Activated CD4-positive, alpha-beta T cell treated with anti-CD3 and anti-CD28 coated beads, Interleukin-2, amount 10 ng/mL, durations not matched to agents 7 days and 5 days (primary cell): ENCODE measurements at regions not wholly inside any gene's neighbourhood (a gene's known extent, or its start where the extent isn't known, plus 50 kb on each side); places are given as distances from the start of the nearest gene placed in this dataset.

Experiments used
- CTCF ChIA-PET: fragments of 350-600 bp; sonication (Branson Sonifier 250); formaldehyde crosslinking; loops from one replicate; lab custom pipeline; 2021; ENCODE audit warnings: antibody characterized with exemption; lab: Charles Lee
- POLR2A ChIA-PET: fragments of 350-600 bp; sonication (Branson Sonifier 250); formaldehyde crosslinking; loops from one replicate; lab custom pipeline; 2021; ENCODE audit warnings: antibody characterized with exemption; lab: Charles Lee
- DNase-seq: peaks from one replicate; pipeline ENCODE4 v3.0.0-alpha.2; 2020
- H3K27ac Mint-ChIP-seq: one replicate; pipeline ENCODE4 v1.8.0; 2021; ENCODE audit warnings: mild to moderate bottlenecking, moderate library complexity, mixed read lengths
- H3K27me3 Mint-ChIP-seq: one replicate; pipeline ENCODE4 v1.8.0; 2021; ENCODE audit warnings: mixed read lengths
- H3K36me3 Mint-ChIP-seq: one replicate; pipeline ENCODE4 v1.8.0; 2021; ENCODE audit warnings: low read depth, mixed read lengths
- H3K4me1 Mint-ChIP-seq: one replicate; pipeline ENCODE4 v1.8.0; 2021; ENCODE audit warnings: mixed read lengths
- H3K4me3 Mint-ChIP-seq: one replicate; pipeline ENCODE4 v1.8.0; 2021; ENCODE audit warnings: mild to moderate bottlenecking, moderate library complexity, mixed read lengths
- H3K9me3 Mint-ChIP-seq: one replicate; pipeline ENCODE4 v1.8.0; 2021; ENCODE audit warnings: mixed read lengths

GRCh38 chr1:173103006-173103405, 52.3 kb upstream of the TNFSF18 start:
- DNase-seq: no peak
- Mint-ChIP-seq H3K4me1 (no peaks in the 10 kb centered on the region), H3K9me3 (peaks cover 9% of the 10 kb centered on the region), H3K4me3 (no peak overlapping the region), H3K27ac (no peak overlapping the region), H3K27me3 (peaks cover 2% of the 10 kb centered on the region), H3K36me3 (no peaks in the 10 kb centered on the region)
- ChIA-PET POLR2A (no interaction called here), CTCF (interaction anchor here (0.8 kb wide), 1 partner anchor 276 kb away, joined by 3 read pairs; no protein-coding TSS in a partner anchor)

GRCh38 chr1:173101589-173101988, 50.8 kb upstream of the TNFSF18 start:
- Mint-ChIP-seq H3K4me1 (no peaks in the 10 kb centered on the region), H3K27me3 (no peaks in the 10 kb centered on the region), H3K4me3 (no peak overlapping the region), H3K9me3 (peaks cover 2% of the 10 kb centered on the region), H3K27ac (no peak overlapping the region), H3K36me3 (no peaks in the 10 kb centered on the region)
- ChIA-PET CTCF (interaction anchor here (0.8 kb wide), 1 partner anchor 50 kb away, joined by 3 read pairs; no protein-coding TSS in a partner anchor), POLR2A (no interaction called here)
- no peak for DNase-seq

- H3K36me3 Mint-ChIP-seq: no peaks in the 10 kb centered on the region
- POLR2A ChIA-PET: no interaction called here
- H3K9me3 Mint-ChIP-seq: peaks cover 2% of the 10 kb centered on the region
These were observed 49.9 kb upstream of the TNFSF18 start for GRCh38 chr1:173100476-173101107.

More at GRCh38 chr1:173100476-173101107, 49.9 kb upstream of the TNFSF18 start:
- Mint-ChIP-seq H3K4me1 (no peaks in the 10 kb centered on the region), H3K4me3 (no peak overlapping the region), H3K27ac (no peak overlapping the region), H3K27me3 (no peaks in the 10 kb centered on the region)
- DNase-seq: no peak
- CTCF ChIA-PET: no interaction called here
